Mesenchymal stem cell (in vitro differentiated cells and primary cell): ENCODE measurements at regions not wholly inside any gene's neighbourhood (a gene's known extent, or its start where the extent isn't known, plus 50 kb on each side); places are given as distances from the start of the nearest gene placed in this dataset.

Source experiments
- DNase-seq: peaks from one replicate; pipeline ENCODE4 v3.0.0-alpha.2; 2013
- H2AFZ ChIP-seq: one replicate; pipeline ENCODE4 v1.6.1; 2013; ENCODE audit warnings: low read depth, mild to moderate bottlenecking, control low read depth, inconsistent platforms, low read length, moderate library complexity
- H2AK5ac ChIP-seq: 2 replicates; pipeline ENCODE4 v1.6.1; 2013; ENCODE audit warnings: low read length, moderate library complexity, mild to moderate bottlenecking, inconsistent platforms; ENCODE audit not compliant: severe bottlenecking
- H2BK120ac ChIP-seq: one replicate; pipeline ENCODE4 v1.6.1; 2013; ENCODE audit warnings: low read depth, mild to moderate bottlenecking, inconsistent platforms, low read length, moderate library complexity
- H2BK12ac ChIP-seq, 2 experiments: one replicate each; pipeline ENCODE4 v1.6.1; 2013; ENCODE audit warnings: inconsistent platforms in 2 of 2, low read length in 2 of 2, mild to moderate bottlenecking in 2 of 2, moderate library complexity in 2 of 2, control low read depth in 1 of 2
- H2BK15ac ChIP-seq: one replicate; pipeline ENCODE4 v1.6.1; 2013; ENCODE audit warnings: mild to moderate bottlenecking, low read depth, inconsistent platforms; ENCODE audit not compliant: poor library complexity, severe bottlenecking
- H2BK5ac ChIP-seq: 2 replicates; pipeline ENCODE4 v1.6.1; 2013; ENCODE audit warnings: low read depth, mild to moderate bottlenecking, low read length, control low read depth, inconsistent platforms; ENCODE audit not compliant: poor library complexity, severe bottlenecking
- H3K14ac ChIP-seq, 2 experiments: one replicate each; pipeline ENCODE4 v1.6.1; 2013; ENCODE audit warnings: inconsistent platforms in 2 of 2, low read length in 2 of 2, control low read depth in 1 of 2, mild to moderate bottlenecking in 1 of 2, moderate library complexity in 1 of 2
- H3K18ac ChIP-seq, 2 experiments: one replicate each; pipeline ENCODE4 v1.6.1; 2013; ENCODE audit warnings: inconsistent platforms in 2 of 2, low read length in 2 of 2, control low read depth in 1 of 2, low read depth in 1 of 2, mild to moderate bottlenecking in 1 of 2
- H3K23ac ChIP-seq, 2 experiments: one replicate each; pipeline ENCODE4 v1.6.1; 2013; ENCODE audit warnings: inconsistent platforms in 2 of 2, low read length in 2 of 2, mild to moderate bottlenecking in 2 of 2, moderate library complexity in 2 of 2, control low read depth in 1 of 2
- H3K27ac ChIP-seq: 2 replicates; pipeline ENCODE4 v1.5.1; 2013; ENCODE audit warnings: mild to moderate bottlenecking, moderate library complexity, low read length, control low read depth, inconsistent platforms; ENCODE audit not compliant: poor library complexity, severe bottlenecking
- H3K27me3 ChIP-seq, 2 experiments: 2 replicates each; pipeline versions ENCODE4 v1.6.1 to v1.7.0; 2013; ENCODE audit warnings: low read length in 2 of 2, mild to moderate bottlenecking in 2 of 2, moderate library complexity in 2 of 2, control low read depth in 1 of 2, inconsistent platforms in 1 of 2; ENCODE audit not compliant: control insufficient read depth in 1 of 2, insufficient read depth in 1 of 2
- H3K36me3 ChIP-seq, 2 experiments: 2 replicates each; pipeline versions ENCODE4 v1.6.1 to v1.7.0; 2013; ENCODE audit warnings: low read length in 2 of 2, control low read depth in 1 of 2, inconsistent platforms in 1 of 2, low read depth in 1 of 2, mild to moderate bottlenecking in 1 of 2; ENCODE audit not compliant: insufficient read depth in 2 of 2, control insufficient read depth in 1 of 2
- H3K4ac ChIP-seq, 2 experiments: one replicate each; pipeline ENCODE4 v1.6.1; 2013; ENCODE audit warnings: inconsistent platforms in 2 of 2, low read length in 2 of 2, mild to moderate bottlenecking in 2 of 2, moderate library complexity in 2 of 2, control low read depth in 1 of 2, low read depth in 1 of 2
- H3K4me1 ChIP-seq: 2 replicates; pipeline ENCODE4 v1.6.1; 2013; ENCODE audit warnings: low read depth, low read length, control low read depth; ENCODE audit not compliant: control insufficient read depth, insufficient read depth
- H3K4me2 ChIP-seq: 2 replicates; pipeline ENCODE4 v1.6.1; 2013; ENCODE audit warnings: low read length, mild to moderate bottlenecking, inconsistent platforms; ENCODE audit not compliant: poor library complexity, severe bottlenecking
- H3K4me3 ChIP-seq, 2 experiments: 2 replicates each; pipeline versions ENCODE4 v1.5.1 to v1.7.0; 2013; ENCODE audit warnings: low read length in 2 of 2, mild to moderate bottlenecking in 2 of 2, control low read depth in 1 of 2, low read depth in 1 of 2; ENCODE audit not compliant: insufficient read depth in 1 of 2
- H3K79me1 ChIP-seq: replicated peaks from 2 replicates; pipeline ENCODE4 v1.6.1; 2013; ENCODE audit warnings: mild to moderate bottlenecking, control low read depth, low read length, inconsistent platforms; ENCODE audit not compliant: poor library complexity, severe bottlenecking
- H3K9ac ChIP-seq: 2 replicates; pipeline ENCODE4 v1.7.0; 2013; ENCODE audit warnings: mild to moderate bottlenecking, low read length, moderate library complexity
- H3K9me3 ChIP-seq: 2 replicates; pipeline ENCODE4 v1.7.0; 2013; ENCODE audit warnings: mild to moderate bottlenecking, low read length; ENCODE audit not compliant: control insufficient read depth
- H4K8ac ChIP-seq: one replicate; pipeline ENCODE4 v1.6.1; 2013; ENCODE audit warnings: inconsistent platforms, mild to moderate bottlenecking, low read length, moderate library complexity
- H4K91ac ChIP-seq: one replicate; pipeline ENCODE4 v1.6.1; 2013; ENCODE audit warnings: mild to moderate bottlenecking, low read length, inconsistent platforms
- WGBS: methylation state at CpG from one replicate; pipeline ENCODE4 v1.1.7; 2013; ENCODE audit warnings: mixed read lengths; 5-methylcytosine and 5-hydroxymethylcytosine counted together

GRCh38 chr2:406876-407275, 119.0 kb upstream of the ALKAL2 start:
- H3K36me3 ChIP-seq = no peaks in the 10 kb centered on the region
- H4K8ac ChIP-seq = no peak overlapping the region
- H3K79me1 ChIP-seq = no peaks in the 10 kb centered on the region
- no peak overlapping the region for H3K27ac ChIP-seq
- no peak overlapping the region for H2AK5ac ChIP-seq
- peaks cover 0 to 7% of the 10 kb centered on the region in 2 experiments for H3K27me3 ChIP-seq
- H3K23ac ChIP-seq = no peak overlapping the region
- WGBS = 90% methylated on average over 4 of the region's 4 CpGs
- H3K4me1 ChIP-seq = peaks cover 4% of the 10 kb centered on the region
- no peak overlapping the region for H3K4me3 ChIP-seq
- no peak overlapping the region for H2BK12ac ChIP-seq
- H3K4ac ChIP-seq = no peak overlapping the region
- H2BK15ac ChIP-seq = no peak overlapping the region
- no peak overlapping the region for H2AFZ ChIP-seq
- no peak for DNase-seq
- no peak overlapping the region for H3K14ac ChIP-seq
- no peak overlapping the region for H3K18ac ChIP-seq
- no peak overlapping the region for H2BK120ac ChIP-seq
- no peak overlapping the region for H3K9ac ChIP-seq
- H2BK5ac ChIP-seq = no peak overlapping the region
- no peak overlapping the region for H3K4me2 ChIP-seq
- peaks cover 12% of the 10 kb centered on the region for H3K9me3 ChIP-seq
- H4K91ac ChIP-seq = no peak overlapping the region

DNA sequence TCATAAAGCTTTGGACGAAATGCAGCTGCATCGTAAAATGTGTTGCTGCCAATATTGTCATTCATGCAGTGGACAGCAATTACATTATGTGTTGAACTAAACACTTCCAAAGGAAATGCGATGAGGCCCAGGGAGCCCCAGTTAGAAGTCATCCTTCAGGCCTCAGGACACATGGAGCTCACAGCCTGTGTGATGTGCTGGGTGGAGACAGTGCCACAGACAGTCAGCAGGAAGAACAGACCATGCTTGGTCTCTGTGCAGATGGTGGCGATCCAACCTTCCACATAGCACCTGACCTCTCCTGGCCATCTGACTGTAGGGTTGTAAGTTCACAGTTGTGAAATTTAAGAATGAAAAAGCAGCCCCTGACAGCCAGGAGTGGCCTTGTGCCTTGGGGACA, 118.3 kb upstream of the ALKAL2 start:
- Histone ChIP-seq H3K4me1 (peaks cover 5% of the 10 kb centered on the region), H2BK120ac (no peak overlapping the region), H3K14ac (no peak overlapping the region), H3K4me2 (no peak overlapping the region), H3K18ac (no peak overlapping the region), H3K9ac (no peak overlapping the region), H4K8ac (no peak overlapping the region), H3K27ac (no peak overlapping the region), H3K9me3 (peaks cover 6% of the 10 kb centered on the region), H2BK5ac (no peak overlapping the region), H3K36me3 (no peaks in the 10 kb centered on the region), H3K4me3 (no peak overlapping the region), H3K4ac (no peak overlapping the region), H3K79me1 (no peaks in the 10 kb centered on the region), H2BK12ac (no peak overlapping the region), H2AK5ac (no peak overlapping the region), H2BK15ac (no peak overlapping the region), H2AFZ (no peak overlapping the region), H4K91ac (no peak overlapping the region), H3K23ac (no peak overlapping the region), H3K27me3 (peaks cover 0 to 7% of the 10 kb centered on the region in 2 experiments)
- DNase-seq = no peak
- WGBS = 75% methylated on average over 3 of the region's 4 CpGs

DNA sequence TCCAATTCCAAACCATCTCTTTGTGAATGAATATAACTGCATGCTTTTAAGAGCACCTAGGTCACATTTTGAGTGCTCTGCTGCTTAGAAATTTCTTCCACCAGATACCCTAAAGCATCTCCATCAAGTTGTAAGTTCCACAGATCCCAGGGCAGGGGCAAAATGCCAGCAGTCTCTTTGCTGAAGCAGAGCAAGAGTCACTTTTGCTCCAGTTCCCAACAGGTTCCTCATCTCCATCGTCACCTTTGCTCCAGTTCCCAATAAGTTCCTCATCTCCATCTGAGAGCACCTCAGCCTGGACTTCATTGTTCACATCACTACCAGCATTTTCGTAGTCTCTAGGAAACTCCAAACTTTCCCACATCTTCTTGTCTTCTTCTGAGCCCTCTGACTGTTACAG, 116.7 kb upstream of the ALKAL2 start:
- no peak overlapping the region for H3K9ac ChIP-seq
- H3K18ac ChIP-seq = no peak overlapping the region
- no peak overlapping the region for H4K8ac ChIP-seq
- H2AK5ac ChIP-seq = no peak overlapping the region
- H3K4me3 ChIP-seq = no peak overlapping the region
- no peak overlapping the region for H2BK5ac ChIP-seq
- no peak overlapping the region for H3K4me2 ChIP-seq
- H3K36me3 ChIP-seq = no peaks in the 10 kb centered on the region
- 53% methylated on average over 2 of the region's 2 CpGs for WGBS
- no peak for DNase-seq
- H3K4me1 ChIP-seq = peaks cover 10% of the 10 kb centered on the region
- peaks cover 0 to 7% of the 10 kb centered on the region in 2 experiments for H3K27me3 ChIP-seq
- H3K79me1 ChIP-seq = no peaks in the 10 kb centered on the region
- H3K4ac ChIP-seq = no peak overlapping the region
- H2AFZ ChIP-seq = no peak overlapping the region
- H3K27ac ChIP-seq = no peak overlapping the region
- no peak overlapping the region for H2BK120ac ChIP-seq
- peaks cover 4% of the 10 kb centered on the region for H3K9me3 ChIP-seq
- no peak overlapping the region for H2BK12ac ChIP-seq
- no peak overlapping the region for H3K23ac ChIP-seq
- H3K14ac ChIP-seq = no peak overlapping the region
- H4K91ac ChIP-seq = no peak overlapping the region
- no peak overlapping the region for H2BK15ac ChIP-seq

DNA sequence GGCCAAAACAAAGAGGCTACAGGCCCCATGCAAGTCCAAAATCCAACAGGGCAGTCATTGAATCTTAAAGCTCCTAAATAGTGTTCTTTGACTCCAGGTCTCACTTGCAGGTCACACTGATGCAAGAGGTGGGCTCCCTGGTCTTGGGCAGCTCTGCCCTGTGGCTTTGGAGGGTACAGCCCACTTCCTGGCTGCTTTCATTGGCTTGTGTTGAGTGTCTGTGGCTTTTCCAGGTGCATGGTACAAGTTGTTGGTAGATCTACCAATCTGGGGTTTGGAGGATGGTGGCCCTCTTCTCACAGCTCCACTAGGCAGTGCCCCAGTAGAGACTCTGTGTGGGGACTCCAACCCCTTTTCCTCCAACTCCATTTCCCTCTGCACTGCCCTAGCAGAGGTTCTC, 115.8 kb upstream of the ALKAL2 start:
- no peak overlapping the region for H3K27ac ChIP-seq
- H4K91ac ChIP-seq = no peak overlapping the region
- no peak overlapping the region for H2BK12ac ChIP-seq
- H3K27me3 ChIP-seq = peaks cover 0 to 7% of the 10 kb centered on the region in 2 experiments
- H3K79me1 ChIP-seq = no peaks in the 10 kb centered on the region
- H3K9ac ChIP-seq = no peak overlapping the region
- no peak overlapping the region for H2BK5ac ChIP-seq
- H4K8ac ChIP-seq = no peak overlapping the region
- H3K23ac ChIP-seq = no peak overlapping the region
- H3K4me2 ChIP-seq = no peak overlapping the region
- H2BK120ac ChIP-seq = no peak overlapping the region
- H3K4me1 ChIP-seq = peaks cover 10% of the 10 kb centered on the region
- no peak overlapping the region for H2AFZ ChIP-seq
- H3K4me3 ChIP-seq = no peak overlapping the region
- H3K18ac ChIP-seq = no peak overlapping the region
- H3K36me3 ChIP-seq = no peaks in the 10 kb centered on the region
- no peak overlapping the region for H2BK15ac ChIP-seq
- H3K14ac ChIP-seq = no peak overlapping the region
- DNase-seq = no peak
- H2AK5ac ChIP-seq = no peak overlapping the region
- H3K9me3 ChIP-seq = peaks cover 4% of the 10 kb centered on the region
- H3K4ac ChIP-seq = no peak overlapping the region
